GM12891 (cell line): ENCODE measurements at regions not wholly inside any gene's neighbourhood (a gene's known extent, or its start where the extent isn't known, plus 50 kb on each side); places are given as distances from the start of the nearest gene placed in this dataset.

Experiments used
- DNase-seq: peaks from one replicate; pipeline ENCODE4 v3.0.0; 2011; ENCODE audit warnings: low spot score; ENCODE audit not compliant: insufficient read length
- FAIRE-seq: peaks from 2 replicates; lab custom pipeline; 2011; peaks lifted over from hg19 to GRCh38; lab: Jason Lieb, UNC
- PAX5 ChIP-seq: IDR thresholded peaks from 2 replicates; pipeline ENCODE4 v1.6.1; 2011; ENCODE audit warnings: low read length, moderate library complexity, mild to moderate bottlenecking; ENCODE audit not compliant: insufficient read depth, severe bottlenecking
- POLR2A ChIP-seq: IDR thresholded peaks from 2 replicates; pipeline ENCODE4 v1.6.1; 2011; ENCODE audit warnings: low read depth, low read length, control low read depth
- POLR2AphosphoS5 ChIP-seq: IDR thresholded peaks from 2 replicates; pipeline ENCODE4 v1.6.1; 2011; ENCODE audit warnings: low read depth, low read length, control low read depth
- POU2F2 ChIP-seq: IDR thresholded peaks from 2 replicates; pipeline ENCODE4 v1.6.1; 2011; ENCODE audit warnings: low read depth, mild to moderate bottlenecking, control low read depth, low read length, moderate library complexity
- SPI1 ChIP-seq: IDR thresholded peaks from 2 replicates; pipeline ENCODE4 v1.6.1; 2011; ENCODE audit warnings: low read depth, low read length, control low read depth
- TAF1 ChIP-seq: IDR thresholded peaks from 2 replicates; pipeline ENCODE4 v1.6.1; 2011; ENCODE audit warnings: low read depth, low read length, control low read depth

- TF ChIP-seq POU2F2 = no peak
- TF ChIP-seq POLR2AphosphoS5 = no peak
- no peak for TF ChIP-seq PAX5
- no peak for TF ChIP-seq SPI1
- TF ChIP-seq TAF1 = no peak
- FAIRE-seq (no peak), DNase-seq (no peak)
Measured at GRCh38 chr3:6709178-6709577, 151.7 kb upstream of the GRM7 start.

GRCh38 chr3:6714962-6715361, 146.0 kb upstream of the GRM7 start:
- no peak for DNase-seq
- FAIRE-seq = no peak
- no peak for TF ChIP-seq TAF1
- TF ChIP-seq SPI1 = no peak
- no peak for TF ChIP-seq POU2F2
- TF ChIP-seq POLR2A = no peak
- TF ChIP-seq PAX5 = no peak
- TF ChIP-seq POLR2AphosphoS5 = no peak

- FAIRE-seq (no peak), DNase-seq (no peak)
- TF ChIP-seq POLR2AphosphoS5 (no peak), PAX5 (no peak), POLR2A (no peak), POU2F2 (no peak), TAF1 (no peak), SPI1 (no peak)
Measured at GRCh38 chr3:6716420-6716819, 144.5 kb upstream of the GRM7 start.

GRCh38 chr3:6717026-6717943, 143.6 kb upstream of the GRM7 start:
- DNase-seq (no peak), FAIRE-seq (no peak)
- no peak for TF ChIP-seq POLR2AphosphoS5
- TF ChIP-seq SPI1 = peak; percentile 99

GRCh38 chr3:6719999-6720398, 140.9 kb upstream of the GRM7 start:
- no peak for DNase-seq
- no peak for FAIRE-seq
- TF ChIP-seq POLR2A = no peak
- TF ChIP-seq POLR2AphosphoS5 = no peak
- TF ChIP-seq POU2F2 = no peak
- no peak for TF ChIP-seq SPI1
- TF ChIP-seq PAX5 = no peak
- TF ChIP-seq TAF1 = no peak

- TF ChIP-seq POLR2A (no peak), TAF1 (no peak), POLR2AphosphoS5 (no peak), PAX5 (no peak)
- no peak for FAIRE-seq
- DNase-seq = no peak
Measured at GRCh38 chr3:6721491-6721890, 139.4 kb upstream of the GRM7 start.

GRCh38 chr3:6723205-6723604, 137.7 kb upstream of the GRM7 start:
- TF ChIP-seq TAF1 (no peak), POU2F2 (no peak), POLR2A (no peak), POLR2AphosphoS5 (no peak), PAX5 (no peak)
- FAIRE-seq (no peak), DNase-seq (no peak)

- TF ChIP-seq PAX5 (no peak), SPI1 (no peak), POU2F2 (no peak), POLR2A (no peak), TAF1 (no peak)
- DNase-seq (no peak), FAIRE-seq (no peak)
Measured at GRCh38 chr3:6726811-6727210, 134.1 kb upstream of the GRM7 start.

GRCh38 chr3:6732807-6733206, 128.1 kb upstream of the GRM7 start:
- no peak for TF ChIP-seq PAX5
- TF ChIP-seq SPI1 = no peak
- TF ChIP-seq POLR2A = no peak
- TF ChIP-seq POLR2AphosphoS5 = no peak
- TF ChIP-seq TAF1 = no peak
- no peak for TF ChIP-seq POU2F2
- no peak for DNase-seq
- FAIRE-seq = no peak

- FAIRE-seq (no peak), DNase-seq (no peak)
- TF ChIP-seq POLR2A = no peak
- TF ChIP-seq TAF1 = no peak
- no peak for TF ChIP-seq PAX5
- no peak for TF ChIP-seq POLR2AphosphoS5
- no peak for TF ChIP-seq SPI1
- TF ChIP-seq POU2F2 = no peak
Measured at GRCh38 chr3:6733699-6734394, 127.1 kb upstream of the GRM7 start.
